ENCODE measurements at regions not wholly inside any gene's neighbourhood (a gene's known extent, or its start where the extent isn't known, plus 50 kb on each side); places are given as distances from the start of the nearest gene placed in this dataset.

- no peak for TF ChIP-seq CTCF (IDR thresholded peaks at IDR 0.05; ENCODE audit: low read depth, low read length, missing control alignments)
- no peak for DNase-seq (ENCODE audit: low read depth)
- H3K4me3 ChIP-seq (ENCODE audit: low read depth, low read length): no peak overlapping the region
These were observed 289.5 kb upstream of the FAR2 start for GRCh38 chr12:28859551-28859950.

- no peak for DNase-seq (ENCODE audit: low read depth)
- no peak overlapping the region for H3K4me3 ChIP-seq (ENCODE audit: low read depth, low read length)
- no peak for TF ChIP-seq CTCF (IDR thresholded peaks at IDR 0.05; ENCODE audit: low read depth, low read length, missing control alignments)
These were observed 283.3 kb upstream of the FAR2 start for GRCh38 chr12:28865776-28866175.

GRCh38 chr12:28866296-28866695 lies 282.8 kb upstream of the FAR2 start:
- no peak for DNase-seq (ENCODE audit: low read depth)
- TF ChIP-seq CTCF (IDR thresholded peaks at IDR 0.05; ENCODE audit: low read depth, low read length, missing control alignments): no peak
- H3K4me3 ChIP-seq (ENCODE audit: low read depth, low read length): no peak overlapping the region

- no peak overlapping the region for H3K4me3 ChIP-seq (ENCODE audit: low read depth, low read length)
- TF ChIP-seq CTCF (IDR thresholded peaks at IDR 0.05; ENCODE audit: low read depth, low read length, missing control alignments): no peak
- no peak for DNase-seq (ENCODE audit: low read depth)
These were observed 282.2 kb upstream of the FAR2 start for GRCh38 chr12:28866715-28867503.

GRCh38 chr12:28868414-28868813 lies 280.7 kb upstream of the FAR2 start:
- no peak for DNase-seq (ENCODE audit: low read depth)
- no peak overlapping the region for H3K4me3 ChIP-seq (ENCODE audit: low read depth, low read length)
- no peak for TF ChIP-seq CTCF (IDR thresholded peaks at IDR 0.05; ENCODE audit: low read depth, low read length, missing control alignments)

- H3K4me3 ChIP-seq (ENCODE audit: low read depth, low read length): no peak overlapping the region
- no peak for TF ChIP-seq CTCF (IDR thresholded peaks at IDR 0.05; ENCODE audit: low read depth, low read length, missing control alignments)
- DNase-seq (ENCODE audit: low read depth): no peak
These were observed 279.9 kb upstream of the FAR2 start for GRCh38 chr12:28869197-28869596.

GRCh38 chr12:28870839-28871440 lies 278.1 kb upstream of the FAR2 start:
- no peak overlapping the region for H3K4me3 ChIP-seq (ENCODE audit: low read depth, low read length)
- no peak for DNase-seq (ENCODE audit: low read depth)
- no peak for TF ChIP-seq CTCF (IDR thresholded peaks at IDR 0.05; ENCODE audit: low read depth, low read length, missing control alignments)

All from GM12864 (cell line).